ENCODE measurements at regions not wholly inside any gene's neighbourhood (a gene's known extent, or its start where the extent isn't known, plus 50 kb on each side); places are given as distances from the start of the nearest gene placed in this dataset.
"Not testable (repeated sequence)": the region's sequence is repeated elsewhere in the genome, so short reads cannot be mapped to it uniquely, and the experiment has no call there.

DNA sequence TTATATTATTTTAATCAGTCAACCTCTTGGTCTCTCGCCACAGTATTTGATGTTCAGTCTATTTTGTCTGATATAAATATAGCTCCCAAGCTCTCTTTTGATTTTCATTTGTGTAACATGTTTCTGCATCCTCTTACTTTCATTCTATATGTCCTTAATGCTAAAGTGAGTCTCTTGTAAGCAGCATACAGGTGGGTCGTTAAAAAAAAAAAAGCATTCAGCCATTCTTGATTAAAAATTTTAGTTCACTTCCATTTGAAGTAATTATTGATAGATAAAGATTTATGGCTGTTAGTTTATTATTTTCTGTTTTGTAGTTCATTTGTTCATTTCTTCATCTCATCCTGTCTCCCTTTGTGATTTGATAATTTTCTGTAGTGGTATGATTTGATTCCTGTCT lies 229.1 kb downstream of the GUCY2F start:
- FAIRE-seq (no peak), DNase-seq (ENCODE audit: insufficient read length, low spot score) (no peak)
- no peak for TF ChIP-seq POLR2A (IDR thresholded peaks at IDR 0.05; ENCODE audit: low read depth, low read length)

DNA sequence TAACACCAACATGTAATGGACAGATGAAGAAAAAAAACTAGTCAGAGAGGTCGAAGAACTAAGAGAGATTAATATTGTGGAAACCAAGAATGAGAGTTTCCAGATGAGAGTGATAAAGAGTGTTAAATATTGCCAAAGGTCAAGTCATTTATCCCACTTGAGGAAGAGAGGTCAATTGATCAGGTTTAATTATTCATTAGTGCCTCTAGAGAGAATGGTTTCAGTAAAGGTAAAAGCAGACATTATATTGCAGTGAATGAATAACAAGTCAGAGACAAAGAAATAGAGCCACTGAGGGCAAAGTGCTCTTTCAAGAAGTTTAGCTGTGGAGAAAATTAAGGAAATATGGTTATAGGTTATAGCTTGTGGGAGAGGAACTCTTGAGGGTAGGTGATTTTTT lies 263.1 kb downstream of the GUCY2F start:
- FAIRE-seq (no peak), DNase-seq (ENCODE audit: insufficient read length, low spot score) (no peak)
- no peak for TF ChIP-seq POLR2A (IDR thresholded peaks at IDR 0.05; ENCODE audit: low read depth, low read length)

- DNase-seq (ENCODE audit: insufficient read length, low spot score) (no peak), FAIRE-seq (no peak)
- TF ChIP-seq POLR2A (IDR thresholded peaks at IDR 0.05; ENCODE audit: low read depth, low read length), result no peak
Measured at GRCh38 chrX:109199726-109200125, 282.2 kb downstream of the GUCY2F start.

DNA sequence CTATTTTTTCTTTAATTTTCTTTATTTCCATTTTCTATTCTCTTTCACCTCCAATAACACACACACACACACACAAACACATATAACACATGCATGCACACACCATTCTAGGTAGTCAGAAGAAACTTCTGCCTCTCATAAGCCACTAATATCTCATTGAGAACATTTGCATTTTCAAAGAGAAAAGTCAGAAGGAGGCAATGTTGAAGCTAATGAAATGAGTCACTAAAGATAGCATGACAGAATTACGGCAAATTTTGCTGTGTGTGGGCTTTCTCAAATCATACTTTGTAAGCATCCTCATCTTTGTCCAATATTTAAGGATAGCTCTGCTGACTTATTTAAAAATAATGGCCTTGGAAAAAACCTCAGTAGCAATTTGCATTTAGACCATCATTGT lies 291.3 kb downstream of the GUCY2F start:
- no peak for FAIRE-seq
- no peak for TF ChIP-seq POLR2A (IDR thresholded peaks at IDR 0.05; ENCODE audit: low read depth, low read length)

GRCh38 chrX:109187473-109188168 lies 294.3 kb downstream of the GUCY2F start:
- FAIRE-seq (no peak), DNase-seq (ENCODE audit: insufficient read length, low spot score) (no peak)
- TF ChIP-seq POLR2A (IDR thresholded peaks at IDR 0.05; ENCODE audit: low read depth, low read length), result no peak

More for the DNA sequence above, 291.3 kb downstream of the GUCY2F start:
- no peak for DNase-seq (ENCODE audit: insufficient read length, low spot score)

GRCh38 chrX:109186939-109187338 lies 294.9 kb downstream of the GUCY2F start:
- FAIRE-seq, result no peak
- no peak for DNase-seq (ENCODE audit: insufficient read length, low spot score)
- TF ChIP-seq POLR2A (IDR thresholded peaks at IDR 0.05; ENCODE audit: low read depth, low read length), result no peak

DNA sequence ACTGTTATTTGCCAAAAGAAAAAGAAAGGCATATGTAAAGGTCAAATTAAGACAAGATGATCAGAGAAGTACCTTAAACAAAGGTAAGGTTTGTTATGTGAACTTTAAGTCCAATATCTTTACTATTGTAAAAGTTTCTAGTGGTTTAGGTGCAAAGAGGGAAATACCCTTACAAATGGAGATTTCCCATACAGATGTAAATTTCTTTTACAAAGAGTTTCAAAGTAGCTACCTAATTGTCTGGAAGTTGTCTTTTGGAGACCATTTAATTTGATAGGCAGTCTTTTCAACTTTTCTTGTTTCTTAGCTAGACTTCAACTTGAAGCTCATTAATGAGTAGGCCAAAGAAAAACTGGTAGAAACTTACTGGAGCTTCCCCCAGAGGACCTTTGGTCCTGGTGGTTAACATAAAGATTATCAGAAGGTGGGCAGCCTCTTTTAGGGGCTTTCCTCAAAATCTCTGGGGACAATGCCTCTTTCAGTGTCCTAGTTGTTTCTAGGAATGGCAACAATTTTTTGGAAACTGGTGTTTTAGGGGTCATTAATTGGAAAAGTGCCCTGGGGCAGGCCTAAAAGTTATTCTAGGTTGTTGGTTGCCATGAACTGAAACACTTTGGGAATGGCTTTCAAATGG lies 297.3 kb downstream of the GUCY2F start:
- TF ChIP-seq POLR2A (IDR thresholded peaks at IDR 0.05; ENCODE audit: low read depth, low read length), result no peak
- FAIRE-seq (no peak), DNase-seq (ENCODE audit: insufficient read length, low spot score) (no peak)

GRCh38 chrX:109172091-109172602 lies 309.7 kb downstream of the GUCY2F start:
- DNase-seq (ENCODE audit: insufficient read length, low spot score) (no peak), FAIRE-seq (no peak)
- TF ChIP-seq POLR2A (IDR thresholded peaks at IDR 0.05; ENCODE audit: low read depth, low read length), result no peak

DNA sequence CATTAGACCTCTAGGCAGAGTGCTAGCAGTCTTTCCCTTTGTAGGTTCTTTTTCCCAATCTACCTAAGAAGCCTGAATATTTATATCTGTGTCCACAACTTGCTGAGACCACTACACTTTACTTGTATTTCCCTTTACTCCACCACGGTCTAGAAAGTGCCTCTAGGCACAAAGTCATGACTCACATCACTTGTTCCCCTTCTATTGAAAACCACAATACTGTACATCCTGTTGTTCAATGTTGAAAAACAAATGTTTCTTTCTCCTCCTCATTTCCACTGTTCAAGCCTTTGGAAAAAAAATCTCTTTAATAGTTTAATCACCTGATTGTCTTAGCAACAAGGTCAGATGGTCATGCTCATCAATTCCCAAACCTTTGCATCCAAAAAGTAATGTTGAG lies 326.7 kb downstream of the GUCY2F start:
- no peak for FAIRE-seq
- no peak for TF ChIP-seq POLR2A (IDR thresholded peaks at IDR 0.05; ENCODE audit: low read depth, low read length)
- no peak for DNase-seq (ENCODE audit: insufficient read length, low spot score)

- FAIRE-seq; DNase-seq (ENCODE audit: insufficient read length, low spot score): not testable (repeated sequence)
Measured at GRCh38 chrX:109144173-109144572, 337.7 kb downstream of the GUCY2F start.

DNA sequence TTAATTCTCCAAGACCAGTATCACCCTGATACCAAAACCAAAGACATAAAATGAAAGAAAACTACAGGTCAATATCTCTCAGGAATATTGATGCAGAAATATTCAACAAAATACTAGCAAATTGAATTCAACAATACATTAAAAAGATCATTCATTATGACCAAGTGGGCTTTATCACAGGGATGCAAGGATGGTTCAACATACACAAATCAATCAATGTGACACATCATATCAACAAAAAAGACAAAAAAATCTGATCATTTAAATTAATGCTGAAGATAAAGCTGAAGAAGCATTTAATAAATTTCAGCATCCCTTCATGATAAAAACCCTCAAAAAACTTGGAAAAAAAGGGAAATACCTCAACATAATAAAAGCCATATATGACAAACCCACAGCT lies 341.4 kb downstream of the GUCY2F start:
- DNase-seq (ENCODE audit: insufficient read length, low spot score), result no peak
- no peak for FAIRE-seq
- TF ChIP-seq POLR2A (IDR thresholded peaks at IDR 0.05; ENCODE audit: low read depth, low read length), result no peak

- DNase-seq (ENCODE audit: insufficient read length, low spot score), result no peak
- TF ChIP-seq POLR2A (IDR thresholded peaks at IDR 0.05; ENCODE audit: low read depth, low read length), result no peak
- no peak for FAIRE-seq
Measured at GRCh38 chrX:109134777-109135176, 347.1 kb downstream of the GUCY2F start.

DNA sequence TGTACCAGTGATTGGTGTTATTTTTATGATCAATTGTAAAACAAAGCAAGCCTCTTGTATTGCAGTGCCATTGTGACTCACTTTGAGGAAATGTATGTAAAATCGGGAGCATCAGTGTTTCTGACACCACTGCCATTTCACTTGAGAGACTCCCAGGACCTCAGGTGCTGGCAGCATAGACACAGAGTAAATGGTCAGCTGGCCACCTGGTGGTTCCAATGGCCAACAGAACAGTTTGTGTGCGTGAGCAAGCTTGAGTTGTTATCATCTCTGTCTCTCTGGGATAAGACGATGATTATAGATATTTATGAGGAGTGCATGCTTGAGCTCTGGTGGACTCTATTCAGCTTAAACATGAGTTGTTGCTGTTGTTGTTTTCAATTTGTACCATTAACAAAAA lies 356.6 kb downstream of the GUCY2F start:
- no peak for FAIRE-seq
- no peak for DNase-seq (ENCODE audit: insufficient read length, low spot score)
- TF ChIP-seq POLR2A (IDR thresholded peaks at IDR 0.05; ENCODE audit: low read depth, low read length), result no peak

DNA sequence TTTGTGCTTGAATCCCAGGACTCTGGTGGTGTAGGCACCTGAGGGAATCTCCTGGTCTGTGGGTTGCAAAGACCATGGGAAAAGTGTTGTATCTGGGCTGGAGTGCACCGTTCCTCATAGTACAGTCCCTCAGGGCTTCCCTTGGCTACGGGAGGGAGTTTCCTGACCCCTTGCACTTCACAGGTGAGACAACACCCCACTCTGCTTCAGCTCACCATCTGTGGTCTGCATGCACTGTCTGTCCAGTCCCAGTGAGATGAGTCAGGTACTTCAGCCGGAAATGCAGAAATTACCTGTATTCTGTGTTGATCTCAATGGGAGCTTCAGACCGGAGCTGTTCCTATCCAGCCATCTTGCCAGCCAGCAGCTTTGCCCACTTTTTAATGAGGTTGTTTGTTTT lies 353.0 kb upstream of the IRS4 start:
- FAIRE-seq (no peak), DNase-seq (ENCODE audit: insufficient read length, low spot score) (no peak)
- TF ChIP-seq POLR2A (IDR thresholded peaks at IDR 0.05; ENCODE audit: low read depth, low read length), result no peak

- no peak for TF ChIP-seq POLR2A (IDR thresholded peaks at IDR 0.05; ENCODE audit: low read depth, low read length)
- FAIRE-seq (no peak), DNase-seq (ENCODE audit: insufficient read length, low spot score) (no peak)
Measured at GRCh38 chrX:109077788-109078187, 341.4 kb upstream of the IRS4 start.

- FAIRE-seq; DNase-seq (ENCODE audit: insufficient read length, low spot score): not testable (repeated sequence)
Measured at GRCh38 chrX:109054181-109054581, 317.8 kb upstream of the IRS4 start.

All from H54 (cell line).